ENCODE measurements at regions not wholly inside any gene's neighbourhood (a gene's known extent, or its start where the extent isn't known, plus 50 kb on each side); places are given as distances from the start of the nearest gene placed in this dataset.

DNA sequence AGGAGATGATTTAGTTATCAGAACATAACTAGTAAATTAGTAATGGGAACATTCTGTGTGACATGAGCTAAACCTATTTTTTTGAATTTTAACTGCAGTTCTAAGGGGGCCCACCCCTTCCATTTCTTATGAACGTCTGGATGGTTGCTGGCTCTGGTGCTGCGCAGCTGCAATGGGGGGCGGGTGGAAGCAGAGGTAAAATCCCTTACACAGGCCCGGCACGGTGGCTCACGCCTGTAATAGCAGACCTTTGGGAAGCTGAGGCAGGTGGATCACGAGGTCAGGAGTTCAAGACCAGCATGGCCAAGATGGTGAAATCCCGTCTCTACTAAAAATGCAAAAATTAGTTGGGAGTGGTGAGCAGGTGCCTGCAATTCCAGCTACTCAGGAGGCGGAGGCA, 151.5 kb downstream of the GALR1 start:
- no peak overlapping the region for H3K27ac ChIP-seq (ENCODE audit: low read depth, low read length)
- no peak overlapping the region for H3K4me3 ChIP-seq (ENCODE audit: low read length)
- no peaks in the 10 kb centered on the region for H4K20me1 ChIP-seq (ENCODE audit: control insufficient read depth, insufficient read depth, low read depth, low read length)
- no peaks in the 10 kb centered on the region for H3F3A ChIP-seq (ENCODE audit: control insufficient read depth, insufficient read depth)
- no peak overlapping the region for H3K4me2 ChIP-seq (ENCODE audit: low read length)
- no peaks in the 10 kb centered on the region for H3K4me1 ChIP-seq (ENCODE audit: control insufficient read depth, low read length)
- H3K36me3 ChIP-seq (ENCODE audit: control insufficient read depth, low read length): no peaks in the 10 kb centered on the region
- H3K9me2 ChIP-seq (replicated peaks; ENCODE audit: control insufficient read depth, low read length): no peaks in the 10 kb centered on the region
- no peaks in the 10 kb centered on the region for H3K79me2 ChIP-seq (ENCODE audit: control insufficient read depth, low read length)
- no peak for TF ChIP-seq EZH2phosphoT487 (IDR thresholded peaks at IDR 0.05; ENCODE audit: borderline replicate concordance, low read length)
- TF ChIP-seq, protein P1, sequence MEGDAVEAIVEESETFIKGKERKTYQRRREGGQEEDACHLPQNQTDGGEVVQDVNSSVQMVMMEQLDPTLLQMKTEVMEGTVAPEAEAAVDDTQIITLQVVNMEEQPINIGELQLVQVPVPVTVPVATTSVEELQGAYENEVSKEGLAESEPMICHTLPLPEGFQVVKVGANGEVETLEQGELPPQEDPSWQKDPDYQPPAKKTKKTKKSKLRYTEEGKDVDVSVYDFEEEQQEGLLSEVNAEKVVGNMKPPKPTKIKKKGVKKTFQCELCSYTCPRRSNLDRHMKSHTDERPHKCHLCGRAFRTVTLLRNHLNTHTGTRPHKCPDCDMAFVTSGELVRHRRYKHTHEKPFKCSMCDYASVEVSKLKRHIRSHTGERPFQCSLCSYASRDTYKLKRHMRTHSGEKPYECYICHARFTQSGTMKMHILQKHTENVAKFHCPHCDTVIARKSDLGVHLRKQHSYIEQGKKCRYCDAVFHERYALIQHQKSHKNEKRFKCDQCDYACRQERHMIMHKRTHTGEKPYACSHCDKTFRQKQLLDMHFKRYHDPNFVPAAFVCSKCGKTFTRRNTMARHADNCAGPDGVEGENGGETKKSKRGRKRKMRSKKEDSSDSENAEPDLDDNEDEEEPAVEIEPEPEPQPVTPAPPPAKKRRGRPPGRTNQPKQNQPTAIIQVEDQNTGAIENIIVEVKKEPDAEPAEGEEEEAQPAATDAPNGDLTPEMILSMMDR (IDR thresholded peaks at IDR 0.05; ENCODE audit: low read depth, low read length, poor library complexity, severe bottlenecking): no peak
- no peaks in the 10 kb centered on the region for H3K27me3 ChIP-seq (ENCODE audit: control insufficient read depth, low read length)
- no peaks in the 10 kb centered on the region for H3K9me3 ChIP-seq (ENCODE audit: control insufficient read depth, insufficient read depth, low read length)

GRCh38 chr18:77403969-77404535, 154.4 kb downstream of the GALR1 start:
- Histone ChIP-seq H4K20me1 (ENCODE audit: control insufficient read depth, insufficient read depth, low read depth, low read length) (no peaks in the 10 kb centered on the region), H3K4me1 (ENCODE audit: control insufficient read depth, low read length) (no peaks in the 10 kb centered on the region), H3K4me3 (ENCODE audit: low read length) (no peak overlapping the region), H3K9me3 (ENCODE audit: control insufficient read depth, insufficient read depth, low read length) (no peaks in the 10 kb centered on the region), H3K9me2 (replicated peaks; ENCODE audit: control insufficient read depth, low read length) (no peaks in the 10 kb centered on the region), H3F3A (ENCODE audit: control insufficient read depth, insufficient read depth) (no peaks in the 10 kb centered on the region), H3K79me2 (ENCODE audit: control insufficient read depth, low read length) (no peaks in the 10 kb centered on the region), H3K36me3 (ENCODE audit: control insufficient read depth, low read length) (no peaks in the 10 kb centered on the region), H3K4me2 (ENCODE audit: low read length) (no peak overlapping the region), H3K27me3 (ENCODE audit: control insufficient read depth, low read length) (no peaks in the 10 kb centered on the region), H3K27ac (ENCODE audit: low read depth, low read length) (no peak overlapping the region)
- TF ChIP-seq EZH2phosphoT487 (IDR thresholded peaks at IDR 0.05; ENCODE audit: borderline replicate concordance, low read length): no peak
- TF ChIP-seq, protein P1 (IDR thresholded peaks at IDR 0.05; ENCODE audit: low read depth, low read length, poor library complexity, severe bottlenecking): no peak

GRCh38 chr18:77405096-77405495, 155.4 kb downstream of the GALR1 start:
- no peaks in the 10 kb centered on the region for H3K36me3 ChIP-seq (ENCODE audit: control insufficient read depth, low read length)
- H3K27ac ChIP-seq (ENCODE audit: low read depth, low read length): no peak overlapping the region
- no peaks in the 10 kb centered on the region for H3F3A ChIP-seq (ENCODE audit: control insufficient read depth, insufficient read depth)
- H3K4me2 ChIP-seq (ENCODE audit: low read length): no peak overlapping the region
- H3K4me1 ChIP-seq (ENCODE audit: control insufficient read depth, low read length): no peaks in the 10 kb centered on the region
- no peaks in the 10 kb centered on the region for H3K27me3 ChIP-seq (ENCODE audit: control insufficient read depth, low read length)
- H3K9me2 ChIP-seq (replicated peaks; ENCODE audit: control insufficient read depth, low read length): no peaks in the 10 kb centered on the region
- no peaks in the 10 kb centered on the region for H4K20me1 ChIP-seq (ENCODE audit: control insufficient read depth, insufficient read depth, low read depth, low read length)
- H3K4me3 ChIP-seq (ENCODE audit: low read length): no peak overlapping the region
- H3K9me3 ChIP-seq (ENCODE audit: control insufficient read depth, insufficient read depth, low read length): no peaks in the 10 kb centered on the region
- no peak for TF ChIP-seq EZH2phosphoT487 (IDR thresholded peaks at IDR 0.05; ENCODE audit: borderline replicate concordance, low read length)
- TF ChIP-seq, protein P1 (IDR thresholded peaks at IDR 0.05; ENCODE audit: low read depth, low read length, poor library complexity, severe bottlenecking): no peak
- no peaks in the 10 kb centered on the region for H3K79me2 ChIP-seq (ENCODE audit: control insufficient read depth, low read length)
